ENCODE measurements at regions not wholly inside any gene's neighbourhood (a gene's known extent, or its start where the extent isn't known, plus 50 kb on each side); places are given as distances from the start of the nearest gene placed in this dataset.

GRCh38 chr6:85261271-85261670 is 188.6 kb upstream of the NT5E start:
- no peak for TF ChIP-seq CTCF (IDR thresholded peaks at IDR 0.05)
- no peak for TF ChIP-seq POLR2A (IDR thresholded peaks at IDR 0.05)
